Adipocyte (in vitro differentiated cells): ENCODE measurements at regions not wholly inside any gene's neighbourhood (a gene's known extent, or its start where the extent isn't known, plus 50 kb on each side); places are given as distances from the start of the nearest gene placed in this dataset.
"Not testable (repeated sequence)": the region's sequence is repeated elsewhere in the genome, so short reads cannot be mapped to it uniquely, and the experiment has no call there.

Experiments used
- DNase-seq: peaks from one replicate; pipeline ENCODE4 v3.0.0-alpha.2; 2015; ENCODE audit warnings: low read depth
- H3K27me3 ChIP-seq: replicated peaks from 2 replicates; pipeline ENCODE4 v1.7.0; 2013; ENCODE audit warnings: mild to moderate bottlenecking, low read length, moderate library complexity; ENCODE audit not compliant: control insufficient read depth, insufficient read depth
- H3K36me3 ChIP-seq: 2 replicates; pipeline ENCODE4 v1.7.0; 2013; ENCODE audit warnings: low read length, mild to moderate bottlenecking, moderate library complexity; ENCODE audit not compliant: control insufficient read depth, insufficient read depth, severe bottlenecking
- H3K4me1 ChIP-seq: 2 replicates; pipeline ENCODE4 v1.7.0; 2013; ENCODE audit warnings: mild to moderate bottlenecking, low read length, moderate library complexity; ENCODE audit not compliant: control insufficient read depth, insufficient read depth
- H3K4me3 ChIP-seq: 2 replicates; pipeline ENCODE4 v1.7.0; 2013; ENCODE audit warnings: mild to moderate bottlenecking, low read length, moderate library complexity
- H3K9ac ChIP-seq: 2 replicates; pipeline ENCODE4 v1.7.0; 2013; ENCODE audit warnings: mild to moderate bottlenecking, low read length, moderate library complexity
- H3K9me3 ChIP-seq: 2 replicates; pipeline ENCODE4 v1.7.0; 2013; ENCODE audit warnings: mild to moderate bottlenecking, low read length, moderate library complexity; ENCODE audit not compliant: control insufficient read depth

DNA sequence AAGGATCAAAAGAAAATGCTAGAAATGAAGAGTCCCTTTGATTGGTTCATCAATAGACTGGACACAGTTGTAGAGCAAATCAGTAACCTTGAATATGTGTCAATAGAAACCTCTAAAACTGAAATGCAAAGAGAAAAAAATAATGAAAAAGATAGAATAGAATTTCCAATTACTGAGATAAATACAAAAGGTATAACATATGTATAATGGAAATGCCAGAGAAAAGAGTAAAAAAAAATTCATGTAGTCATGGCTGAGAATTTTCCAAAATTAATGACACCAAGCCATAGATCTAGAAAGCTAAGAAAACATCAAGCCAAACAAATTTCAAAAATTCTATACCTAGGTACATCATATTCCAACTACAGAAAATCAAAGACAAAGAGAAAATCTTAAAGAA lies 62.0 kb upstream of the HGF start:
- H3K9ac ChIP-seq: no peak overlapping the region
- H3K4me3 ChIP-seq: no peak overlapping the region
- no peak for DNase-seq
- H3K9me3 ChIP-seq: peaks cover 39% of the 10 kb centered on the region
- H3K4me1 ChIP-seq: no peaks in the 10 kb centered on the region
- H3K27me3 ChIP-seq: no peaks in the 10 kb centered on the region
- no peaks in the 10 kb centered on the region for H3K36me3 ChIP-seq

GRCh38 chr7:81829511-81829910 lies 59.7 kb upstream of the HGF start:
- H3K36me3 ChIP-seq, H3K27me3 ChIP-seq, H3K4me1 ChIP-seq, H3K4me3 ChIP-seq, DNase-seq, H3K9ac ChIP-seq: not testable (repeated sequence)
- H3K9me3 ChIP-seq: peaks cover 39% of the 10 kb centered on the region

GRCh38 chr7:81822811-81823210 lies 53.0 kb upstream of the HGF start:
- no peaks in the 10 kb centered on the region for H3K4me1 ChIP-seq
- peak; percentile 17 for DNase-seq
- no peaks in the 10 kb centered on the region for H3K9me3 ChIP-seq
- no peak overlapping the region for H3K4me3 ChIP-seq
- no peaks in the 10 kb centered on the region for H3K27me3 ChIP-seq
- H3K9ac ChIP-seq: no peak overlapping the region
- H3K36me3 ChIP-seq: no peaks in the 10 kb centered on the region

DNA sequence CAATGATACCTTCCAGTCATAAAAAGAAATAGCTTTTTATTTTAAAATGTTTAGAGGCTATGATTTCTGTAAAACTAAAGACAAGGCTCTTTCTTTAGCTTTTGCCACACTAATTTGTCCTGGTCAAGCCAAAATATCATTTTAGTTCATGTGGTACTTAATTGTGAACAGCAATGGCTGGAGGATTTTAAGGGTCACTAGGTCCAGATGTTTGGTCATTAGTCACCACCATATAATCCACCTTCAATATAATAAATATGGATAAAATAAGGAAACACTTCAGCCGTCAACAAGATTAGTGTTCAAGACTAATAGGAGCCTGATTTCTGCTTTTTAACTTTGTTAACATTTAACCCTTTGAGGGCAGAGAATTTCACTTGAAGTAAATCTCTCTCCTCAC lies 50.0 kb upstream of the HGF start:
- Histone ChIP-seq H3K9me3 (no peaks in the 10 kb centered on the region), H3K9ac (no peak overlapping the region), H3K4me1 (no peaks in the 10 kb centered on the region), H3K4me3 (no peak overlapping the region), H3K36me3 (no peaks in the 10 kb centered on the region), H3K27me3 (no peaks in the 10 kb centered on the region)
- peak; percentile 17 for DNase-seq
